ENCODE measurements at regions not wholly inside any gene's neighbourhood (a gene's known extent, or its start where the extent isn't known, plus 50 kb on each side); places are given as distances from the start of the nearest gene placed in this dataset.

- no peaks in the 10 kb centered on the region for H4K20me1 ChIP-seq (ENCODE audit: insufficient read depth)
- no peak overlapping the region for H2AFZ ChIP-seq (ENCODE audit: low read depth)
- TF ChIP-seq CHD2 (IDR thresholded peaks at IDR 0.05; ENCODE audit: low read length, partially characterized antibody) (no peak), TCF12 (IDR thresholded peaks at IDR 0.05) (no peak), RXRA (IDR thresholded peaks at IDR 0.05; ENCODE audit: borderline replicate concordance, low read depth) (no peak), TEAD4 (IDR thresholded peaks at IDR 0.05; ENCODE audit: borderline replicate concordance, insufficient read depth) (no peak), MEF2A (IDR thresholded peaks at IDR 0.05; ENCODE audit: borderline replicate concordance, low read depth) (no peak), PBX3 (IDR thresholded peaks at IDR 0.05) (no peak), GATA2 (CRISPR knock-in tag; IDR thresholded peaks at IDR 0.05) (no peak), USF2 (IDR thresholded peaks at IDR 0.05; ENCODE audit: borderline replicate concordance, low read depth, low read length) (no peak)
- ChIA-PET POLR2A (interaction anchor here (1.4 kb wide), 1 partner anchor 12 kb away, joined by 3 read pairs; no protein-coding TSS in a partner anchor), CTCF (interaction anchor here (0.8 to 8.7 kb wide), 11 partner anchors 8 to 650 kb away, joined by 3 to 155 read pairs (median 4); no protein-coding TSS in a partner anchor)
- no peaks in the 10 kb centered on the region for H3K9me2 ChIP-seq
- no peaks in the 10 kb centered on the region for H3K9me3 ChIP-seq
- peaks cover 0 to 11% of the 10 kb centered on the region in 2 experiments; a peak in 1 of 4 replicates for H3K4me1 ChIP-seq (ENCODE audit: control insufficient read depth in 1 of 2, insufficient read depth in 2 of 2, low read depth in 1 of 2, low read length in 1 of 2)
- no peak for DNase-seq
- H3K4me3 ChIP-seq (ENCODE audit: low read depth in 2 of 2, low read length in 1 of 2) = no peak overlapping the region
- no peak overlapping the region for H3K4me2 ChIP-seq
- H3K27me3 ChIP-seq (ENCODE audit: insufficient read depth) = no peaks in the 10 kb centered on the region
- H3K79me2 ChIP-seq (ENCODE audit: insufficient read depth) = no peaks in the 10 kb centered on the region
- no peak overlapping the region for H3K27ac ChIP-seq (ENCODE audit: low read depth in 2 of 2, low read length in 1 of 2)
- no peak overlapping the region for H3K9ac ChIP-seq
- no peaks in the 10 kb centered on the region for H3K36me3 ChIP-seq (replicated peaks in 1 of 2; ENCODE audit: control insufficient read depth in 1 of 2, insufficient read depth in 2 of 2, low read length in 1 of 2)
- no peaks in the 10 kb centered on the region for H3F3A ChIP-seq (replicated peaks; ENCODE audit: insufficient read depth)
- WGBS (ENCODE audit: low lambda C conversion rate) = 86% methylated on average over 1 of the region's 5 CpGs
Measured at GRCh38 chr20:59514554-59514953, 89.8 kb upstream of the PHACTR3 start.

GRCh38 chr20:59515013-59515905, 89.1 kb upstream of the PHACTR3 start:
- peak overlapping the region in 1 of 2 experiments; percentile 4; a peak in 2 of 4 replicates for H3K4me3 ChIP-seq (ENCODE audit: low read depth in 2 of 2, low read length in 1 of 2)
- H3K9me3 ChIP-seq = no peaks in the 10 kb centered on the region
- no peak overlapping the region for H3K9ac ChIP-seq
- H3K27ac ChIP-seq (ENCODE audit: low read depth in 2 of 2, low read length in 1 of 2) = no peak overlapping the region
- H3K4me1 ChIP-seq (ENCODE audit: control insufficient read depth in 1 of 2, insufficient read depth in 2 of 2, low read depth in 1 of 2, low read length in 1 of 2) = peaks cover 0 to 11% of the 10 kb centered on the region in 2 experiments; a peak in 1 of 4 replicates
- no peak overlapping the region for H3K4me2 ChIP-seq
- H3K79me2 ChIP-seq (ENCODE audit: insufficient read depth) = no peaks in the 10 kb centered on the region
- CTCF ChIA-PET = interaction anchor here (0.7 to 8.7 kb wide), 17 partner anchors 8 to 651 kb away, joined by 3 to 155 read pairs (median 3); no protein-coding TSS in a partner anchor
- peak; percentile 89 for DNase-seq
- no peak overlapping the region for H2AFZ ChIP-seq (ENCODE audit: low read depth)
- POLR2A ChIA-PET = interaction anchor here (1.4 kb wide), 1 partner anchor 11 kb away, joined by 3 read pairs; no protein-coding TSS in a partner anchor
- no peaks in the 10 kb centered on the region for H3K27me3 ChIP-seq (ENCODE audit: insufficient read depth)
- 13% methylated on average over 30 of the region's 32 CpGs for WGBS (ENCODE audit: low lambda C conversion rate)
- no peaks in the 10 kb centered on the region for H3K36me3 ChIP-seq (replicated peaks in 1 of 2; ENCODE audit: control insufficient read depth in 1 of 2, insufficient read depth in 2 of 2, low read length in 1 of 2)
- H3F3A ChIP-seq (replicated peaks; ENCODE audit: insufficient read depth) = no peaks in the 10 kb centered on the region
- H3K9me2 ChIP-seq = no peaks in the 10 kb centered on the region
- H4K20me1 ChIP-seq (ENCODE audit: insufficient read depth) = no peaks in the 10 kb centered on the region
- TF ChIP-seq EP300 (IDR thresholded peaks at IDR 0.05; ENCODE audit: borderline replicate concordance in 1 of 2, low read depth in 1 of 2, low read length in 1 of 2) (no peak), IRF3 (IDR thresholded peaks at IDR 0.05; ENCODE audit: low read depth, low read length) (no peak), FOXJ3 (CRISPR knock-in tag; IDR thresholded peaks at IDR 0.05) (no peak), CTCF (IDR thresholded peaks at IDR 0.05) (peak; percentile 79), FOXM1 (IDR thresholded peaks at IDR 0.05; ENCODE audit: low read depth) (no peak), TCF12 (IDR thresholded peaks at IDR 0.05) (no peak), RCOR1 (IDR thresholded peaks at IDR 0.05; ENCODE audit: low read length) (no peak), SMC3 (IDR thresholded peaks at IDR 0.05; ENCODE audit: low read depth, low read length) (peak; percentile 74), RAD21 (IDR thresholded peaks at IDR 0.05; ENCODE audit: low read length) (peak; percentile 83), JUND (IDR thresholded peaks at IDR 0.05) (no peak), RFX5 (IDR thresholded peaks at IDR 0.05; ENCODE audit: low read length) (0 out of 2 replicates have a peak, but pooled peaks have one; percentile 19), YY1 (IDR thresholded peaks at IDR 0.05; ENCODE audit: low read depth) (no peak), MEF2A (IDR thresholded peaks at IDR 0.05; ENCODE audit: borderline replicate concordance, low read depth) (no peak)
